ENCODE measurements at regions not wholly inside any gene's neighbourhood (a gene's known extent, or its start where the extent isn't known, plus 50 kb on each side); places are given as distances from the start of the nearest gene placed in this dataset.

DNA sequence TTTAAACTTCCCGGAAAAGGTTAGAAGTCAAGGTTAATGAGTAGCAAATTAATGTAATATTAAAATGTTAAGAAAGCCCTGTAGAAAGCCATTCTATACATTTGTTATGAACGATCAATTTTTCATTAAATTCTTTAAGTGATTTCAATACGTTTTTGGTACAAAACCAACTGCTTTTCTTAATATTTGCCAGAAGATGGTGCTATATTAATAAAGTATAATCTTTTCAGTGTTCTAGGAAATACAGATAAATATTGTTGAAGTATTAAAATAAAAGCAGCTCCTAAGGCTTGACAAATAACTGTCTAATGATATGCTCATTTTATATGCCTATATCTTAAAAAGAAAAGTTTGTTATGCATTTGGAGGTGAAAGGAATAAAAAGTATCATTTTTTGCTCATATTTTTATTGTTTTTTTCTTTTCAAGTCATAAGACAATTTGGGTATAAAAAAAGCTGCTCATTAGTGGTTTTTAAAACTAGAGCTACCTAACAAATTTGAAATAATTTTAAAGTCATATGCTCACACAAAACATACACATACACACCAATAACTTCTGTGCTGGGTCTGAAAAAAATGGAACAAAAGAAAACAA, 130.3 kb upstream of the POT1 start (continued):
- TF ChIP-seq, protein P1, sequence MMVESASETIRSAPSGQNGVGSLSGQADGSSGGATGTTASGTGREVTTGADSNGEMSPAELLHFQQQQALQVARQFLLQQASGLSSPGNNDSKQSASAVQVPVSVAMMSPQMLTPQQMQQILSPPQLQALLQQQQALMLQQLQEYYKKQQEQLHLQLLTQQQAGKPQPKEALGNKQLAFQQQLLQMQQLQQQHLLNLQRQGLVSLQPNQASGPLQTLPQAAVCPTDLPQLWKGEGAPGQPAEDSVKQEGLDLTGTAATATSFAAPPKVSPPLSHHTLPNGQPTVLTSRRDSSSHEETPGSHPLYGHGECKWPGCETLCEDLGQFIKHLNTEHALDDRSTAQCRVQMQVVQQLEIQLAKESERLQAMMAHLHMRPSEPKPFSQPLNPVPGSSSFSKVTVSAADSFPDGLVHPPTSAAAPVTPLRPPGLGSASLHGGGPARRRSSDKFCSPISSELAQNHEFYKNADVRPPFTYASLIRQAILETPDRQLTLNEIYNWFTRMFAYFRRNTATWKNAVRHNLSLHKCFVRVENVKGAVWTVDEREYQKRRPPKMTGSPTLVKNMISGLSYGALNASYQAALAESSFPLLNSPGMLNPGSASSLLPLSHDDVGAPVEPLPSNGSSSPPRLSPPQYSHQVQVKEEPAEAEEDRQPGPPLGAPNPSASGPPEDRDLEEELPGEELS (CRISPR knock-in tag; IDR thresholded peaks at IDR 0.05; ENCODE audit: borderline replicate concordance), result no peak
- no peak for TF ChIP-seq ZZZ3 (IDR thresholded peaks at IDR 0.05)
- no peak for TF ChIP-seq FOXJ3 (CRISPR knock-in tag; IDR thresholded peaks at IDR 0.05)
- TF ChIP-seq RAD21 (CRISPR knock-in tag; conservative IDR thresholded peaks at IDR 0.05 in 1 of 2, IDR thresholded peaks at IDR 0.05 in 1 of 2), result peak; percentile 64 to 74
- TF ChIP-seq MIER1 (IDR thresholded peaks at IDR 0.05; ENCODE audit: low read depth), result no peak
- TF ChIP-seq RBM34 (IDR thresholded peaks at IDR 0.05; ENCODE audit: borderline replicate concordance, insufficient read depth, low read length), result no peak
- no peak for TF ChIP-seq SNAPC5 (CRISPR knock-in tag; IDR thresholded peaks at IDR 0.05)
- TF ChIP-seq FOXJ2 (tag; IDR thresholded peaks at IDR 0.05), result no peak
- TF ChIP-seq U2AF2 (optimal IDR thresholded peaks at IDR 0.05; ENCODE audit: low read depth, low read length), result no peak
- TF ChIP-seq POLR2G (IDR thresholded peaks at IDR 0.05; ENCODE audit: low read depth, low read length), result no peak
- no peak for TF ChIP-seq ZNF12 (CRISPR knock-in tag; IDR thresholded peaks at IDR 0.05)
- no peak for TF ChIP-seq ZC3H11A (IDR thresholded peaks at IDR 0.05; ENCODE audit: low read depth, low read length)
- no peak for TF ChIP-seq E2F3 (CRISPR knock-in tag; IDR thresholded peaks at IDR 0.05)
- TF ChIP-seq ZBTB8A (IDR thresholded peaks at IDR 0.05; ENCODE audit: partially characterized antibody), result no peak
- peak; percentile 24; the same call in 1 of the 2 replicates for TF ChIP-seq POLR2H (tag; IDR thresholded peaks at IDR 0.05; ENCODE audit: low read depth)
- TF ChIP-seq POLR3G (IDR thresholded peaks at IDR 0.05; ENCODE audit: extremely low read depth, insufficient read length, insufficient replicate concordance), result no peak
- no peak for TF ChIP-seq ZNF384 (IDR thresholded peaks at IDR 0.05; ENCODE audit: low read depth, low read length)
- TF ChIP-seq ZNF444 (CRISPR knock-in tag; IDR thresholded peaks at IDR 0.05), result no peak
- TF ChIP-seq PRMT5 (CRISPR knock-in tag; IDR thresholded peaks at IDR 0.05), result no peak
- TF ChIP-seq DEAF1 (CRISPR knock-in tag; IDR thresholded peaks at IDR 0.05), result peak; percentile 45; the same call in 1 of the 2 replicates
- TF ChIP-seq, protein P2, sequence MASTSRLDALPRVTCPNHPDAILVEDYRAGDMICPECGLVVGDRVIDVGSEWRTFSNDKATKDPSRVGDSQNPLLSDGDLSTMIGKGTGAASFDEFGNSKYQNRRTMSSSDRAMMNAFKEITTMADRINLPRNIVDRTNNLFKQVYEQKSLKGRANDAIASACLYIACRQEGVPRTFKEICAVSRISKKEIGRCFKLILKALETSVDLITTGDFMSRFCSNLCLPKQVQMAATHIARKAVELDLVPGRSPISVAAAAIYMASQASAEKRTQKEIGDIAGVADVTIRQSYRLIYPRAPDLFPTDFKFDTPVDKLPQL (IDR thresholded peaks at IDR 0.05; ENCODE audit: extremely low read depth, insufficient read length), result no peak
- TF ChIP-seq ZNF77 (CRISPR knock-in tag; IDR thresholded peaks at IDR 0.05), result no peak
- no peak for TF ChIP-seq CBX3 (IDR thresholded peaks at IDR 0.05; ENCODE audit: borderline replicate concordance in 1 of 2, low read length in 2 of 2)
- TF ChIP-seq CREB5 (CRISPR knock-in tag; IDR thresholded peaks at IDR 0.05), result no peak
